BJ (cell line): ENCODE measurements at regions not wholly inside any gene's neighbourhood (a gene's known extent, or its start where the extent isn't known, plus 50 kb on each side); places are given as distances from the start of the nearest gene placed in this dataset. TPM values are rescaled to one million over a fixed set of nuclear protein-coding genes. Genes with fewer than 3 reads are reported as not detected.

Experiments used
- small RNA-seq: library from RNA; depleted of rRNA; stranded (forward); fragments of <200 nt; gene quantifications from one replicate; pipeline ENCODE3, GENCODE V24; 2012; ENCODE audit warnings: low replicate concordance, low read depth; ENCODE audit not compliant: insufficient read length

Small RNA genes in the stretch of these regions (small RNA-seq; reads per million reads assigned to genes)
- gene ATP5MDP1, result not detected
- gene DDX3P2, result not detected
- gene MIR374B, result 5,178 reads per million, percentile 98 among the genes with 10 or more reads in this experiment
- gene MIR421, result 52.5 reads per million, percentile 88 among the genes with 10 or more reads in this experiment
- gene RF02124, result not detected
- not detected for gene RF02125
